Fibroblast of mammary gland (primary cell): ENCODE measurements at regions not wholly inside any gene's neighbourhood (a gene's known extent, or its start where the extent isn't known, plus 50 kb on each side); places are given as distances from the start of the nearest gene placed in this dataset.

Experiments used
- DNase-seq: peaks from one replicate; pipeline ENCODE4 v3.0.0-alpha.2; 2010; ENCODE audit warnings: low read depth
- H3K4me3 ChIP-seq: 2 replicates; pipeline ENCODE4 v1.5.1; 2011; ENCODE audit warnings: low read depth, mild to moderate bottlenecking, low read length, moderate library complexity; ENCODE audit not compliant: control insufficient read depth
- TF ChIP-seq, protein P1 (sequence below): conservative IDR thresholded peaks from 2 replicates; pipeline ENCODE4 v1.5.1; 2011; ENCODE audit warnings: low read depth, low read length, inconsistent platforms; ENCODE audit not compliant: control insufficient read depth, insufficient read depth

DNA sequence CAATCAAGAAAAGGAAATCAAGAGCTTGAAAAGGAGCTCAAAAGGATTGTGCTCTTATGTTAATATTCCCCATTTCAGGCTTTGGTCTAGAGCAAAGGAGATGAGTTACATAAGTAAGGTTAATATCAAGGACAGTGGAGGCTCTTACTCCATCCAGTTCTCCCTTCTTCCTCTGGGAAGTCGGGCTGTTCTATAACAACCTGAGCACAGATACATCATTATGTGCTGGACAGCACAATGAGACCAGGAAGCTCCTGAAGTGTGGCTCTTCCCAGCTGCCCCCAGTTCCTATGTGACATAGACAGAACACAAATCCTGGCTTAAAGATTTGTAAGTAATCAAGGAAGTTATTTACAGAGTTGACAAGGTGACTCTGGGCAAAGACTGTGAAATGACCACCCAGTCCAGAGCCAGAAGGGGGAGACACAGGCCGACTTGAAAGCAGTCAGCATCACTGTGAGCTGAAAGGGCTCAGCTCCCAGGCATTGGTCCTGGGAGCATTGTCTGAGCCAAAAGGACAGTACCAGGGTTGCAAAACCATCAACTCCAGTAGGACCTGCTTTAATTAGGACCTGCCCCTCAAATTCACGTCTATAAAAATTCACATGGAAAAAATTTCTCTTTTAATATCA, 917.6 kb upstream of the ACVR2A start:
- TF ChIP-seq, protein P1, sequence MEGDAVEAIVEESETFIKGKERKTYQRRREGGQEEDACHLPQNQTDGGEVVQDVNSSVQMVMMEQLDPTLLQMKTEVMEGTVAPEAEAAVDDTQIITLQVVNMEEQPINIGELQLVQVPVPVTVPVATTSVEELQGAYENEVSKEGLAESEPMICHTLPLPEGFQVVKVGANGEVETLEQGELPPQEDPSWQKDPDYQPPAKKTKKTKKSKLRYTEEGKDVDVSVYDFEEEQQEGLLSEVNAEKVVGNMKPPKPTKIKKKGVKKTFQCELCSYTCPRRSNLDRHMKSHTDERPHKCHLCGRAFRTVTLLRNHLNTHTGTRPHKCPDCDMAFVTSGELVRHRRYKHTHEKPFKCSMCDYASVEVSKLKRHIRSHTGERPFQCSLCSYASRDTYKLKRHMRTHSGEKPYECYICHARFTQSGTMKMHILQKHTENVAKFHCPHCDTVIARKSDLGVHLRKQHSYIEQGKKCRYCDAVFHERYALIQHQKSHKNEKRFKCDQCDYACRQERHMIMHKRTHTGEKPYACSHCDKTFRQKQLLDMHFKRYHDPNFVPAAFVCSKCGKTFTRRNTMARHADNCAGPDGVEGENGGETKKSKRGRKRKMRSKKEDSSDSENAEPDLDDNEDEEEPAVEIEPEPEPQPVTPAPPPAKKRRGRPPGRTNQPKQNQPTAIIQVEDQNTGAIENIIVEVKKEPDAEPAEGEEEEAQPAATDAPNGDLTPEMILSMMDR = peak; percentile 93
- no peak overlapping the region for H3K4me3 ChIP-seq
- peak; percentile 86 for DNase-seq

DNA sequence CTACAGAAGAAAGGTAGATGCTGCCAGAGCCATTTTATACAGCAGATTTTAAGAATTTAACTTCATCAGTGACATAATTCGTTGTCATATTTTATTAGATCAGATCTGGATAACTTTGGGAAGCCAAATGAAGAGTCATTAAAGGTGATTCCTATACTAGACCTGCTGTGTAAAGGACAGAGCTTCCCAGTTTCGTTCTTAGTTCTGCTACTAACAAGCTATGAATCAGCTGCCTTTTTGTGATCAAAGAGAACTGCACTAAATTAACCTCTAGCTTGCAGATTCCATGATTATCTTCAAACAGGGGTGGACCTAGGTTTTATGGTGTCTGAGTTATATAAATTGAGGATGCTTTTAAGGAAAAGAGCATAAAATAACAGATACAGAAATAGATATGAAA, 926.5 kb upstream of the ACVR2A start:
- no peak for DNase-seq
- TF ChIP-seq, protein P1 = no peak
- H3K4me3 ChIP-seq = no peak overlapping the region

DNA sequence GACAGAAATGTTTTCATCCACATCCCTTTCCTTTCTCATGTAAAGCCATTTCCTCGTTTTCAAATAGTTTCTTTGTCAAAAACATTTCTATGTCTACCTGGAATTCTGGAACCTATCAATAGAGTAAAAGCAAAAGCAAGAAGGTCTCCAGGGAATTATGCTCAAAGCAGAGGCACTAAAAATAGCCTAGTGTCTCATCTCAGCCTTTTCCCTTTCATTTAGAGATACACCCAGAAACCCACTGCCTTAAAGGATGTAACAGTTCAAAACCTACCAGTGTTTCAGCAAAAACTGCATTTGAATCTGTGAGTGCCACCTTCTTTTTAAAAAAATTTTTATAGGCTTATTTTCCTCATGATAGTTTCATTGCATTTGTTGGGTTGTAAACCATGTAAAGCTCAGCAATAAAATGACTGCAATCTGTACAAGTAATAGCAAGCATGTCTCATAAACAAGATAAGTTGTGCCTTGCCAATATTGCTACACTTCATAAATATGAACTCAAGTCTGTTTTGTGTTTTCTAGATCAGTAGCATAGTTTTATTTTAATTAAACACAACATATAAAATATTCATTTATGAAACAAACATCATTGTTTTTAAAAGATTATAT, 927.3 kb upstream of the ACVR2A start:
- no peak overlapping the region for H3K4me3 ChIP-seq
- peak; percentile 39 for DNase-seq
- TF ChIP-seq, protein P1 = no peak

DNA sequence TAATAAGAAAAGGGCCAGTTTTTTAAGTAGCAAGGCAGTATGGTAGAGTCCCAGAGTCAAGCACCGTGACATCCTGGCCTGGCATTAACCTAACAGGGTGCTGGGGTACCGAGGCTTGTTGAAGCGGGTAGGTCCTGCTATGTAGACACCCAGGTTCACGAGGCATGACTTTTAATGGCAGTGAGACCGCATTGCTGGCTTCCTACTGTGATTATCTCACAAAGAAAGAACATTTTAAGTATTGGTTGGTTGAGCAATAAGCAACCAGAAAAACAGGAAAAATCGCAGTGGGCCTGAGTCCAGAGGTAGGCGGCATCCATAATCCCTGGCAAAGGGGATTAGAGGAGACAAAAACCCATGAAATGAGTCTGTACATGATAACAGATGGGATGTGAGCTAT, 927.9 kb upstream of the ACVR2A start:
- no peak for DNase-seq
- TF ChIP-seq, protein P1 = no peak
- no peak overlapping the region for H3K4me3 ChIP-seq

DNA sequence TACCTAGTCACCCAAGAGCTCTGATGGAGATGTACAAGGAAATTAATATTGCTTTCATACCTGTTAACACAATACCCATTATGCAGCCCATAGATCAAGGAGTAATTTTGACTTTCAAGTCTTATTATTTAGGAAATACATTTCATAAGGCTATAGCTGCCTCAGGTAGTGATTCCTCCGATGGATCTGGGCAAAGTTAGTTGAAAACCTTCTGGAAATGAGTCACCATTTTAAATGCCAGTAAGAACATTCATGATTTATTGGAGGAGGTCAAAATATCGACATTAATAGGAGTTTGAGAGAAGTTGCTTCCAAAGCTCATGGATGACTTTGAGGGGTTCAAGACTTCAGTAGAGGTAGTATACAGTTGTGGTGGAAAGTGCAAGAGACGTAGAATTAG, 931.4 kb upstream of the ACVR2A start:
- H3K4me3 ChIP-seq = no peak overlapping the region
- TF ChIP-seq, protein P1 = no peak
- DNase-seq = no peak

DNA sequence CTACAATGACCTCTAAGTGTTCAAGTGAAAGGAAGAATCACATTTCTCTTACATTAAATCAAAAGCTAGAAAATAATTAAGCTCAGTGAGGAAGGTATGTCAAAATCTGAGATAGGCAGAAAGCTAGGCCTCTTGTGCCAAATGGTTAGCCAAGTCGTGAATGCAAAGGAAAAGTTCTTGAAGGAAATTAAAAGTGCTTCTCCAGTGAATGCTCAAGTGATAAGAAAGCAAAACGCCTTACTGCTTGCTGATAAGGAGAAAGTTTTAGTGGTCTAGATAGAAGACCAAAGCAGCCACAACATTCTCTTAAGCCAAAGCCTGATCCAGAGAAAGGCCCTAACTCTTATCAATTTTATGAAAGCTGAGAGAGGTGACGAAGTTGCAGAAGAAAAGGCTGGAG, 932.3 kb upstream of the ACVR2A start:
- no peak overlapping the region for H3K4me3 ChIP-seq
- TF ChIP-seq, protein P1 = no peak
- DNase-seq = no peak
